ENCODE measurements at regions not wholly inside any gene's neighbourhood (a gene's known extent, or its start where the extent isn't known, plus 50 kb on each side); places are given as distances from the start of the nearest gene placed in this dataset.

DNA sequence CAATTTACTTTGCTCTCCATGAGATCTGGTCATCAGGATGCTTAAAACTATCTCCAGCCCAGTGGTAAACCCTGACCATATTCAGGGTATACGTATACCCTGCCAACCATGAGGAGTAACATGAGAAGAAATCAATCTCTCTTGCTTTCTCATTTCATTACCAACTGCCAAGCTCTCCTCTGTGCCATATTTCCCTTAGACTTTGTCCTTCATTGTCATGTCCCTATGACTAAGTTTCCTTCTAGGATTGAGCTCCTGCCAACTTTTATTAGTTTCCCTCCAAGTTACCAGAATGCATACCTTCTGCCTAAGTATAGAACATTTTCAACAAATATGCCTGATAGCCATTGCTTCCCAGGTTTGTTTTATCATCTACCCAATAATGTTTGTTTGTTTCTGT is 1113.9 kb upstream of the B3GALT2 start:
- no peak overlapping the region for H3K27ac ChIP-seq (ENCODE audit: insufficient read depth, low read length, poor library complexity, severe bottlenecking)

DNA sequence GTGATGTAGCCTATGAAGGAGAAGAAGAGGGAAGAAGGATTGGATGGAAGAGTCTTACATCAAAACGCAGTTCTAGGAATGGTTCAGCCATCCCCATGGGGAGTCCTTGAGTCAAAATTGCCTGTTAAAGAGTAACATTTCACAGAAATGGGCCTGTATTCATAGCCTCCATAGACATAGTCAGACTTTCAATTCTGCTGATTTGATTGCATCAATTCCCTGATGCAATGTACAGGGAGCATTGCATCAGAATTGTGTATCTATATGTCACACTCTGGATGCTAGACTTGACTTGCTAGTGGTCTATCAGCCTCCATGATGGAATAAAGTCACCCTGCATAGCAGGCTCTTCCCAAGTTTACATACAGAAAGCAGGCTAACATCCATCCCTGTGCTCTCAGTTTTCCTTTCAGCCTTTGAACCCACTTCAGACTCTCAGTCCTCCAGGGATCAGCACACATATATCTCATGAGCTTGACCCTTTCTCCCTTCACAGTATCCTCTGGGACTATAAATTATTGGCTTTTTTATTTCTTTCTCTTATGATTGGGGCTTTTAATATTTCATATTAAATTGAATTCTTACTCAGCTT is 1111.7 kb upstream of the B3GALT2 start:
- H3K36me3 ChIP-seq (ENCODE audit: control insufficient read depth, insufficient read depth, low read length): no peaks in the 10 kb centered on the region
- H3K27me3 ChIP-seq (ENCODE audit: control insufficient read depth, insufficient read depth, low read length): no peaks in the 10 kb centered on the region
- H3K4me1 ChIP-seq (ENCODE audit: control insufficient read depth, insufficient read depth, low read length, poor library complexity, severe bottlenecking): no peaks in the 10 kb centered on the region
- no peaks in the 10 kb centered on the region for H3K9me3 ChIP-seq (ENCODE audit: control insufficient read depth in 2 of 2, low read length in 2 of 2)
- no peak overlapping the region for H3K4me3 Mint-ChIP-seq
- H3K9me3 Mint-ChIP-seq: peaks cover 0 to 2% (median 0%) of the 10 kb centered on the region in 7 donors
- no peak overlapping the region for H3K27ac Mint-ChIP-seq
- no peak overlapping the region for H3K27ac ChIP-seq (ENCODE audit: insufficient read depth, low read length, poor library complexity, severe bottlenecking)
- no peak for DNase-seq
- H3K4me1 Mint-ChIP-seq: peaks cover 0 to 10% (median 9%) of the 10 kb centered on the region in 4 donors
- H3K36me3 Mint-ChIP-seq: no peaks in the 10 kb centered on the region
- no peak overlapping the region for H3K4me3 ChIP-seq (ENCODE audit: low read depth, low read length)
- peaks cover 5% of the 10 kb centered on the region for H3K27me3 Mint-ChIP-seq
- no peak for ATAC-seq (ENCODE audit: low read depth in 2 of 2)

More for the DNA sequence above, 1113.9 kb upstream of the B3GALT2 start:
- Mint-ChIP-seq H3K9me3 (no peaks in the 10 kb centered on the region), H3K27me3 (peaks cover 5% of the 10 kb centered on the region), H3K36me3 (no peaks in the 10 kb centered on the region), H3K4me1 (peaks cover 0 to 5% (median 5%) of the 10 kb centered on the region in 4 donors), H3K27ac (no peak overlapping the region), H3K4me3 (no peak overlapping the region)
- Histone ChIP-seq H3K4me3 (ENCODE audit: low read depth, low read length) (no peak overlapping the region), H3K36me3 (ENCODE audit: control insufficient read depth, insufficient read depth, low read length) (no peaks in the 10 kb centered on the region), H3K9me3 (ENCODE audit: control insufficient read depth in 2 of 2, low read length in 2 of 2) (no peaks in the 10 kb centered on the region), H3K27me3 (ENCODE audit: control insufficient read depth, insufficient read depth, low read length) (no peaks in the 10 kb centered on the region), H3K4me1 (ENCODE audit: control insufficient read depth, insufficient read depth, low read length, poor library complexity, severe bottlenecking) (no peaks in the 10 kb centered on the region)
- ATAC-seq (ENCODE audit: low read depth in 2 of 2): no peak
- DNase-seq: no peak

DNA sequence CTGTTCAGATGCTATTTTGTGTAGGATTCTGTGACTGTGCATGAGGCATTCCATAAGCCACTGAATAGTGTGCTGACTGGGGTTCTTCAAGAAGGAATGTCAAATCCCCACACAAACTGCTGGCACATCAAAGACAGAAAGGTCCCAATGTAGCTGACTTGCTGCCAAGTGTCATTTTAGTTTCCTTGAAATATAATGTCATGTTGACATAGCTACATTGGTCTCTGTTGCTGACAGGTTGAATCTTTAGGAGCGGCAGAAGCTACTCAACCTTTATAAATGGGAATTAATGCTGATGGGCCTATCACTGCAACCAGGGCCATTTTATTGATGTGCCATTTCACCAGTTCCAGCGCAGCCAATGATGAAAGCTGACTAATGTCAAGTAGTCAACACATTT is 1110.7 kb upstream of the B3GALT2 start:
- H3K4me1 ChIP-seq (ENCODE audit: control insufficient read depth, insufficient read depth, low read length, poor library complexity, severe bottlenecking): no peaks in the 10 kb centered on the region
- DNase-seq: no peak

DNA sequence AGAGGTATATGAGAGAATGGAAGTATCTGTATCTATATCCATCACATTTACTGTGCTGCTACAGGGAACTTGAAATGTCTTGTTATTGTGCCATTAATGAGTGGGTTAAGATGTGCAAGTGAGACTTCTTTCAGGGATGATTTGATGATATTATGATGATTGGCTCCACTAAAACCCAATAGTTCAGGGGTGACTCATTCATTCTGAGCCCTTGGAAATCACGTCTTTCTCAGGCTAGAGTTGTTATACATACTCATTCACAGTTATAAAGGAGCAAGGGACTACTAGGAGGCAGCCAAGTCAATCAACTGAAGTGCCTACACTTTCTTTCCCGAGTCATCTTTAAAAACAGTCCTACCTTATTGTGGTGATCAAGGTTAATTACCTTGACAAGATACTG is 1109.8 kb upstream of the B3GALT2 start:
- Histone ChIP-seq H3K4me1 (ENCODE audit: control insufficient read depth, insufficient read depth, low read length, poor library complexity, severe bottlenecking) (no peaks in the 10 kb centered on the region), H3K27me3 (ENCODE audit: control insufficient read depth, insufficient read depth, low read length) (no peaks in the 10 kb centered on the region), H3K36me3 (ENCODE audit: control insufficient read depth, insufficient read depth, low read length) (no peaks in the 10 kb centered on the region), H3K27ac (ENCODE audit: insufficient read depth, low read length, poor library complexity, severe bottlenecking) (no peak overlapping the region), H3K4me3 (ENCODE audit: low read depth, low read length) (no peak overlapping the region), H3K9me3 (ENCODE audit: control insufficient read depth in 2 of 2, low read length in 2 of 2) (no peaks in the 10 kb centered on the region)
- Mint-ChIP-seq H3K36me3 (no peaks in the 10 kb centered on the region), H3K4me1 (peaks cover under 1 to 10% (median 9%) of the 10 kb centered on the region in 4 donors), H3K27ac (no peak overlapping the region), H3K27me3 (peaks cover 5% of the 10 kb centered on the region), H3K9me3 (peaks cover 0 to 2% (median 0%) of the 10 kb centered on the region in 7 donors), H3K4me3 (no peak overlapping the region)
- DNase-seq (no peak), ATAC-seq (ENCODE audit: low read depth in 2 of 2) (no peak)

More for the DNA sequence above, 1110.7 kb upstream of the B3GALT2 start:
- Mint-ChIP-seq H3K36me3 (no peaks in the 10 kb centered on the region), H3K27me3 (peaks cover 5% of the 10 kb centered on the region), H3K4me1 (peaks cover 0 to 10% (median 8%) of the 10 kb centered on the region in 4 donors), H3K27ac (no peak overlapping the region), H3K9me3 (peaks cover 0 to 2% (median 0%) of the 10 kb centered on the region in 7 donors), H3K4me3 (no peak overlapping the region)
- no peak for ATAC-seq (ENCODE audit: low read depth in 2 of 2)
- H3K36me3 ChIP-seq (ENCODE audit: control insufficient read depth, insufficient read depth, low read length): no peaks in the 10 kb centered on the region
- no peaks in the 10 kb centered on the region for H3K9me3 ChIP-seq (ENCODE audit: control insufficient read depth in 2 of 2, low read length in 2 of 2)
- H3K27me3 ChIP-seq (ENCODE audit: control insufficient read depth, insufficient read depth, low read length): no peaks in the 10 kb centered on the region
- no peak overlapping the region for H3K27ac ChIP-seq (ENCODE audit: insufficient read depth, low read length, poor library complexity, severe bottlenecking)
- no peak overlapping the region for H3K4me3 ChIP-seq (ENCODE audit: low read depth, low read length)

DNA sequence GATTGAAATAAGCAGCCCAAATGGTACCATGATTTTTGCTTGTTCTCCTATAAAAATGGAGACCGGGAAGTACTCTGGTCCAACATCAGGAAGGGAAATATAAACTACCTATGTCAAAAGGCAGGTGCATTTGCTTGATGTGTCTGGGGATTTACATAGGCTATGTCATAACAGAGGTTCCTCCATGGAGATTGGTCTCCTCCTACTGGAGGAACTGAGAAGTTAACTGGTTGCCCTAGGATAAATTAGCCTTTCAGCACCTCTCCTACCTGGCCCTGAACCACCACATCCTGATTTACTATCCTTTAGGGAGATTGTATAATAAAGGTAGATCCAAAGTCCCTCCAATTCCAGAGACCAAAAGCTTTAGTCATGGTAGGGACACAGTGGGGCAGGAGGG is 1109.3 kb upstream of the B3GALT2 start:
- Mint-ChIP-seq H3K36me3 (no peaks in the 10 kb centered on the region), H3K4me3 (no peak overlapping the region), H3K27ac (peak overlapping the region in 2 of 3 donors; percentile 4 to 16), H3K27me3 (peaks cover 5% of the 10 kb centered on the region), H3K9me3 (peaks cover 0 to 2% (median 0%) of the 10 kb centered on the region in 7 donors), H3K4me1 (peaks cover 6 to 15% (median 14%) of the 10 kb centered on the region in 4 donors)
- peak; percentile 21 to 75 (median 74) for DNase-seq
- ATAC-seq (ENCODE audit: low read depth in 2 of 2): peak; percentile 89 to 91
- Histone ChIP-seq H3K4me1 (ENCODE audit: control insufficient read depth, insufficient read depth, low read length, poor library complexity, severe bottlenecking) (peaks cover 2% of the 10 kb centered on the region), H3K9me3 (ENCODE audit: control insufficient read depth in 2 of 2, low read length in 2 of 2) (no peaks in the 10 kb centered on the region), H3K27me3 (ENCODE audit: control insufficient read depth, insufficient read depth, low read length) (no peaks in the 10 kb centered on the region), H3K27ac (ENCODE audit: insufficient read depth, low read length, poor library complexity, severe bottlenecking) (no peak overlapping the region), H3K36me3 (ENCODE audit: control insufficient read depth, insufficient read depth, low read length) (no peaks in the 10 kb centered on the region), H3K4me3 (ENCODE audit: low read depth, low read length) (no peak overlapping the region)

DNA sequence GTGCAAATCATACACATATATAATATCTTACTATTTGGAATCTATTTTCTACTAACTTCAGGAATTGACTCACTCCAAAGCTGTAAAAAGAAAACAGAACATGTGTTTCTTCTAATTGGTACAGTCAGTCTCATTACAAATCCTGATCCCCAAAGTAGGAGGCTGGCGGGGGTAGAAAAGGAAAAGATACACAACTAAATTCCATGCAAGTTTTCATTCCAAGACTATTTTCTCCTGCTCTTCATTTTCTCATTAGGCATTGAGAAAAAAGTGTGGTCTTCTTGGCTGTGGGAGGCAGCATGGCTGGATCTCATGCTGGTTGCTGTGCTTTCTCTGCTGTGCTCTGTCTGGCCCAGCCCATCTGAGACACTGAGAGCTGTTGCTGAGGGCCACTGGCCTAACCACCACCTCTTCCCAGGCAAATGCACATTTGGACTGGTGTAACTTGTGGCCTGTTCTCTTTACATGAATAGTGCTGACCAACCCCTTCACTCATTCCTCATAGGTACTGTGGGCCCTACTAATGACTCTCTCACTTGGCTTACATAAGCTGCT is 1107.5 kb upstream of the B3GALT2 start:
- Histone ChIP-seq H3K27ac (ENCODE audit: insufficient read depth, low read length, poor library complexity, severe bottlenecking) (no peak overlapping the region), H3K36me3 (ENCODE audit: control insufficient read depth, insufficient read depth, low read length) (no peaks in the 10 kb centered on the region), H3K4me1 (ENCODE audit: control insufficient read depth, insufficient read depth, low read length, poor library complexity, severe bottlenecking) (peaks cover 17% of the 10 kb centered on the region), H3K4me3 (ENCODE audit: low read depth, low read length) (no peak overlapping the region), H3K27me3 (ENCODE audit: control insufficient read depth, insufficient read depth, low read length) (no peaks in the 10 kb centered on the region), H3K9me3 (ENCODE audit: control insufficient read depth in 2 of 2, low read length in 2 of 2) (no peaks in the 10 kb centered on the region)
- peaks cover 0 to 2% (median 0%) of the 10 kb centered on the region in 7 donors for H3K9me3 Mint-ChIP-seq
- H3K4me1 Mint-ChIP-seq: peaks cover 15 to 31% (median 27%) of the 10 kb centered on the region in 4 donors
- peak overlapping the region in 1 of 3 donors; percentile 84 for H3K27ac Mint-ChIP-seq
- ATAC-seq (ENCODE audit: low read depth in 2 of 2) (no peak), DNase-seq (no peak)
- no peaks in the 10 kb centered on the region for H3K36me3 Mint-ChIP-seq
- no peaks in the 10 kb centered on the region for H3K27me3 Mint-ChIP-seq
- no peak overlapping the region for H3K4me3 Mint-ChIP-seq

DNA sequence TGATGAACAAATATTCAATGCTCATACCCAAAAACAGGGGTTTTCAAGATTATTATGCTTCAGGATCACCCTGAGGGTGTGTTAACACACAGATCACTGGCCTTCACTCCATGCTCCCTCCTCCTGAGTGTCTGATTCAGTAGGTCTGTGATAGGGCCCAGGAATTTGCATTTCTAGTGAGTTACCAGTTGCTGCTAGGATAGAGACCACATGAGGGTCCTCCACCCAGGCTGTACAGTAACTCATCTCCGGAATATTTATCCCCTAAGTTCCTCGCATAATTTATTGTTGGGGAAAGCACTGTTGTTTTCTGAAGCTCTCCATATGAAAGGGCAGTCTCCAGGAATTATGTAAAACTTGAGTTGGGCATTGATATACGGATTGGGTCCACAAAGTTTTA is 1106.6 kb upstream of the B3GALT2 start:
- H3K27ac Mint-ChIP-seq: peak overlapping the region in 2 of 3 donors; percentile 17 to 71
- H3K4me3 Mint-ChIP-seq: no peak overlapping the region
- Histone ChIP-seq H3K4me3 (ENCODE audit: low read depth, low read length) (no peak overlapping the region), H3K4me1 (ENCODE audit: control insufficient read depth, insufficient read depth, low read length, poor library complexity, severe bottlenecking) (peaks cover 17% of the 10 kb centered on the region), H3K27ac (ENCODE audit: insufficient read depth, low read length, poor library complexity, severe bottlenecking) (no peak overlapping the region), H3K27me3 (ENCODE audit: control insufficient read depth, insufficient read depth, low read length) (no peaks in the 10 kb centered on the region), H3K36me3 (ENCODE audit: control insufficient read depth, insufficient read depth, low read length) (no peaks in the 10 kb centered on the region), H3K9me3 (ENCODE audit: control insufficient read depth in 2 of 2, low read length in 2 of 2) (no peaks in the 10 kb centered on the region)
- DNase-seq (no peak), ATAC-seq (ENCODE audit: low read depth in 2 of 2) (no peak)
- H3K9me3 Mint-ChIP-seq: peaks cover 0 to 2% (median 0%) of the 10 kb centered on the region in 7 donors
- no peaks in the 10 kb centered on the region for H3K36me3 Mint-ChIP-seq
- peaks cover 15 to 37% (median 27%) of the 10 kb centered on the region in 4 donors for H3K4me1 Mint-ChIP-seq
- H3K27me3 Mint-ChIP-seq: no peaks in the 10 kb centered on the region

Measured in CD4-positive, CD25-positive, alpha-beta regulatory T cell (primary cell).